ENCODE measurements at regions not wholly inside any gene's neighbourhood (a gene's known extent, or its start where the extent isn't known, plus 50 kb on each side); places are given as distances from the start of the nearest gene placed in this dataset.

GRCh38 chr6:169158174-169158573 lies 95.5 kb downstream of the THBS2 start:
- TF ChIP-seq CTCF (IDR thresholded peaks at IDR 0.05) (no peak), EZH2 (IDR thresholded peaks at IDR 0.05) (no peak)
